ENCODE measurements at regions not wholly inside any gene's neighbourhood (a gene's known extent, or its start where the extent isn't known, plus 50 kb on each side); places are given as distances from the start of the nearest gene placed in this dataset.

DNA sequence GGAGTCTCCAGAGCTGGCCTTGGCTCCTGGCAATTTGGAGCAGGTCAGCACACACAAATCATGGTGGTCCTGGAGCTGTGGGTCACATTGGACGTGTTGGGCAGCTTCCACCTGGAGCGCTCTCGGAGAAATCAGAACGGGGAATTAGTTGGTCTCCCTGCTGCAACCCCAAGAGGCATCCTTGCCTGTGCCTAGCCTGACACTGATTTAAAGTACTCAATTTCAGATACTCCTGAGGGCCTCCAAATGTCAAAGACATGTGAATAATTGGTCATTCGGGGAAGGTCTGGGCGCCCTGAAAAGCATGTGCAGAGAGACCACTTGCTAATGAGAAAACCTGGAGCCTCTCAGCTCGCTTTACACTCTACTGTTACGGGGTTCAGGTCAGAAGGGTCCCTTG, 145.5 kb upstream of the AGAP1 start:
- TF ChIP-seq, protein P1, sequence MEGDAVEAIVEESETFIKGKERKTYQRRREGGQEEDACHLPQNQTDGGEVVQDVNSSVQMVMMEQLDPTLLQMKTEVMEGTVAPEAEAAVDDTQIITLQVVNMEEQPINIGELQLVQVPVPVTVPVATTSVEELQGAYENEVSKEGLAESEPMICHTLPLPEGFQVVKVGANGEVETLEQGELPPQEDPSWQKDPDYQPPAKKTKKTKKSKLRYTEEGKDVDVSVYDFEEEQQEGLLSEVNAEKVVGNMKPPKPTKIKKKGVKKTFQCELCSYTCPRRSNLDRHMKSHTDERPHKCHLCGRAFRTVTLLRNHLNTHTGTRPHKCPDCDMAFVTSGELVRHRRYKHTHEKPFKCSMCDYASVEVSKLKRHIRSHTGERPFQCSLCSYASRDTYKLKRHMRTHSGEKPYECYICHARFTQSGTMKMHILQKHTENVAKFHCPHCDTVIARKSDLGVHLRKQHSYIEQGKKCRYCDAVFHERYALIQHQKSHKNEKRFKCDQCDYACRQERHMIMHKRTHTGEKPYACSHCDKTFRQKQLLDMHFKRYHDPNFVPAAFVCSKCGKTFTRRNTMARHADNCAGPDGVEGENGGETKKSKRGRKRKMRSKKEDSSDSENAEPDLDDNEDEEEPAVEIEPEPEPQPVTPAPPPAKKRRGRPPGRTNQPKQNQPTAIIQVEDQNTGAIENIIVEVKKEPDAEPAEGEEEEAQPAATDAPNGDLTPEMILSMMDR (conservative IDR thresholded peaks at IDR 0.05; ENCODE audit: low read depth in 2 of 2): no peak
- TF ChIP-seq, protein P2, sequence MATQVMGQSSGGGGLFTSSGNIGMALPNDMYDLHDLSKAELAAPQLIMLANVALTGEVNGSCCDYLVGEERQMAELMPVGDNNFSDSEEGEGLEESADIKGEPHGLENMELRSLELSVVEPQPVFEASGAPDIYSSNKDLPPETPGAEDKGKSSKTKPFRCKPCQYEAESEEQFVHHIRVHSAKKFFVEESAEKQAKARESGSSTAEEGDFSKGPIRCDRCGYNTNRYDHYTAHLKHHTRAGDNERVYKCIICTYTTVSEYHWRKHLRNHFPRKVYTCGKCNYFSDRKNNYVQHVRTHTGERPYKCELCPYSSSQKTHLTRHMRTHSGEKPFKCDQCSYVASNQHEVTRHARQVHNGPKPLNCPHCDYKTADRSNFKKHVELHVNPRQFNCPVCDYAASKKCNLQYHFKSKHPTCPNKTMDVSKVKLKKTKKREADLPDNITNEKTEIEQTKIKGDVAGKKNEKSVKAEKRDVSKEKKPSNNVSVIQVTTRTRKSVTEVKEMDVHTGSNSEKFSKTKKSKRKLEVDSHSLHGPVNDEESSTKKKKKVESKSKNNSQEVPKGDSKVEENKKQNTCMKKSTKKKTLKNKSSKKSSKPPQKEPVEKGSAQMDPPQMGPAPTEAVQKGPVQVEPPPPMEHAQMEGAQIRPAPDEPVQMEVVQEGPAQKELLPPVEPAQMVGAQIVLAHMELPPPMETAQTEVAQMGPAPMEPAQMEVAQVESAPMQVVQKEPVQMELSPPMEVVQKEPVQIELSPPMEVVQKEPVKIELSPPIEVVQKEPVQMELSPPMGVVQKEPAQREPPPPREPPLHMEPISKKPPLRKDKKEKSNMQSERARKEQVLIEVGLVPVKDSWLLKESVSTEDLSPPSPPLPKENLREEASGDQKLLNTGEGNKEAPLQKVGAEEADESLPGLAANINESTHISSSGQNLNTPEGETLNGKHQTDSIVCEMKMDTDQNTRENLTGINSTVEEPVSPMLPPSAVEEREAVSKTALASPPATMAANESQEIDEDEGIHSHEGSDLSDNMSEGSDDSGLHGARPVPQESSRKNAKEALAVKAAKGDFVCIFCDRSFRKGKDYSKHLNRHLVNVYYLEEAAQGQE (IDR thresholded peaks at IDR 0.05; ENCODE audit: unreplicated experiment): no peak
- TF ChIP-seq EZH2 (IDR thresholded peaks at IDR 0.05; ENCODE audit: low read depth, unreplicated experiment) (no peak), POLR2AphosphoS5 (IDR thresholded peaks at IDR 0.05; ENCODE audit: low read depth) (no peak), EZH2phosphoT487 (IDR thresholded peaks at IDR 0.05; ENCODE audit: unreplicated experiment) (no peak), ZNF331 (CRISPR knock-in tag; IDR thresholded peaks at IDR 0.05; ENCODE audit: low read depth) (no peak), JUNB (IDR thresholded peaks at IDR 0.05; ENCODE audit: unreplicated experiment) (no peak)
- TF ChIP-seq, protein P3, sequence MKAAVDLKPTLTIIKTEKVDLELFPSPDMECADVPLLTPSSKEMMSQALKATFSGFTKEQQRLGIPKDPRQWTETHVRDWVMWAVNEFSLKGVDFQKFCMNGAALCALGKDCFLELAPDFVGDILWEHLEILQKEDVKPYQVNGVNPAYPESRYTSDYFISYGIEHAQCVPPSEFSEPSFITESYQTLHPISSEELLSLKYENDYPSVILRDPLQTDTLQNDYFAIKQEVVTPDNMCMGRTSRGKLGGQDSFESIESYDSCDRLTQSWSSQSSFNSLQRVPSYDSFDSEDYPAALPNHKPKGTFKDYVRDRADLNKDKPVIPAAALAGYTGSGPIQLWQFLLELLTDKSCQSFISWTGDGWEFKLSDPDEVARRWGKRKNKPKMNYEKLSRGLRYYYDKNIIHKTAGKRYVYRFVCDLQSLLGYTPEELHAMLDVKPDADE (IDR thresholded peaks at IDR 0.05): no peak

Data from GM23338 (cell line).